ENCODE measurements at regions not wholly inside any gene's neighbourhood (a gene's known extent, or its start where the extent isn't known, plus 50 kb on each side); places are given as distances from the start of the nearest gene placed in this dataset.
"Not testable (repeated sequence)": the region's sequence is repeated elsewhere in the genome, so short reads cannot be mapped to it uniquely, and the experiment has no call there.

DNA sequence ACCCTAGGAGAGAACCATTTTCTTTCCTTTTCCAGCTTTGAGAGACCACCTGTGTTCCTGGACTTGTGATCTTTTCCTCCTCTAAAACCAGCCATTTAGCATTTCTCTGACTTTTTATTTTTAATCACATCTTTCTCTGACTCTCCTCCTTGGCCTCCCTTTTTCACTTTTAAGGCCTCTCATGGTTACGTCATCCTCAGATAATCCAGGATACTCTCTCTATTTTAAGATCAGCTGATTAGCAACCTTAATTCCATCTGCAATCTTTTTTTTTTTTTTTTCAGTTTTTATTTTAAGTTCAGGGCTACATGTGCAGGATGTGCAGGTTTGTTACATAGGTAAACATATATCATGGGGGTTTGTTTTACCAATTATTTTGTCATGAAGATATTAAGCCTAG is 54.0 kb downstream of the RFPL4B start:
- Histone ChIP-seq H3K27ac (no peak overlapping the region), H3K36me3 (no peaks in the 10 kb centered on the region), H3K9me3 (replicated peaks) (0 out of 2 replicates have a peak, but pooled peaks cover 3% of the 10 kb centered on the region), H3K4me3 (no peak overlapping the region), H3K27me3 (replicated peaks) (0 out of 2 replicates have a peak, but pooled peaks cover 2% of the 10 kb centered on the region), H3K4me1 (replicated peaks) (no peaks in the 10 kb centered on the region)
- no peak for DNase-seq (ENCODE audit: low read depth in 1 of 2, low spot score in 2 of 2)

DNA sequence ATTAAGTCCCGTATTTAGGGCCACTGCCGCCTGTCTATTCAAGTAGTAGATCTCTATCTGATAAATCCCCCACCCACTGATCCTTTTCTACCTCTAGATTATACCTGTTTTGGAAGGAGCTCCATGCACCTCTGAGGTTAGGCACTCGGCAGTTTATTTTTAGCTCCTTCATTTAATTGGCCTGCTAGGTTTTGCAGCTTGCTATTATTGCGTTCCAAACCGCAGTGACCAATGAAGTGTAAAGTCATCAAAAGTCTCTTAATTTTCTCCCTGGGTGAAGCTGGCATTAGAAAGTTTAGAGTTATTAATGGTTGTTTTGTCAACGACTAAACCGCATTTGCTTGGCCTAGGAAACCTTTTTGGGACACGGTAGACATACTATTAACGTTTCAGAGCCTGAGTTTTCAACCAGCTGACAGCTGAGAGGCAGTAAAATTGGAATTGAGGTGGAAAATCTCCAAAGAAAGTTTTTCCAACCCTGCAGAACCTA is 60.0 kb downstream of the RFPL4B start:
- no peaks in the 10 kb centered on the region for H3K36me3 ChIP-seq
- 0 out of 2 replicates have a peak, but pooled peaks cover 3% of the 10 kb centered on the region for H3K9me3 ChIP-seq (replicated peaks)
- no peak for DNase-seq (ENCODE audit: low read depth in 1 of 2, low spot score in 2 of 2)
- H3K27me3 ChIP-seq (replicated peaks), result 0 out of 2 replicates have a peak, but pooled peaks cover 2% of the 10 kb centered on the region
- no peak overlapping the region for H3K27ac ChIP-seq
- no peaks in the 10 kb centered on the region for H3K4me1 ChIP-seq (replicated peaks)
- H3K4me3 ChIP-seq, result no peak overlapping the region

DNA sequence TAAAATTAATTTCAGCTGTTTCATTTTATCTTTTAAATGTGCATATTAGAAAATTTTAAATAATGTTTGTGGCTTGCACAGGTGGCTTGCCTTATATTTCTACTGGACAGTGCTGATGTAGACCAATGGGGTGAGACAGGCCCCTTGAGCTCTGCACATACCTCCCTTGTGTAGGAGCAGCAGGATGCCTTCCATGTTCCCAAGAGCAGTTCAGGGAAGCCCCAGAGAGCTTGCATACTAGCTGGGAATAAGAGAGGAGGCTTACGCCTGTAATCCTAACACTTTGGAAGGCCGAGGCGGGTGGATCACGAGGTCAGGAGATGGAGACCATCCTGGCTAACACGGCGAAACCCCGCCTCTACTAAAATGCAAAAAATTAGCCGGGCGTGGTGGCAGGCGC is 61.4 kb downstream of the RFPL4B start:
- no peaks in the 10 kb centered on the region for H3K36me3 ChIP-seq
- no peak for DNase-seq (ENCODE audit: low read depth in 1 of 2, low spot score in 2 of 2)
- H3K4me3 ChIP-seq, result no peak overlapping the region
- no peaks in the 10 kb centered on the region for H3K4me1 ChIP-seq (replicated peaks)
- no peak overlapping the region for H3K27ac ChIP-seq
- 0 out of 2 replicates have a peak, but pooled peaks cover 1% of the 10 kb centered on the region for H3K27me3 ChIP-seq (replicated peaks)
- 0 out of 2 replicates have a peak, but pooled peaks cover under 1% of the 10 kb centered on the region for H3K9me3 ChIP-seq (replicated peaks)

DNA sequence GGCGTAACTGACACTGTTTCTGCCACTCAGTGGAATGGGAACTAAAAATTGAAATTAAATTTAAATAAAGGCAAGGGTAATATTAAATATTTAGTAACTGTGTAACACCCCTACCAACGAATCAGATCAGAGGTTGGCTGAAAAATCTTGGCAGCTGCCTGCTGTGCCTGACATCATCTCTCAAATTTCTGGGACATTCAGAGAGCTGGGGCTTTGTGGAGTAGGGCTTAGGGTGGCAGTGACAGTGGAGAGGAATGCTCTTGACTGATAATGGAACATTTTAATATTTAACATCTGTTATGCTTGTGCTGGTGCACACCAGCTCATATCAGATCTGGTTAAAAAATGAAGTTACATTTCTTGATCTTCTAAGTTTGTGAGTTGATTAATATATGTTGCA is 62.2 kb downstream of the RFPL4B start:
- no peaks in the 10 kb centered on the region for H3K36me3 ChIP-seq
- no peak overlapping the region for H3K4me3 ChIP-seq
- no peaks in the 10 kb centered on the region for H3K9me3 ChIP-seq (replicated peaks)
- DNase-seq (ENCODE audit: low read depth in 1 of 2, low spot score in 2 of 2), result no peak
- H3K27me3 ChIP-seq (replicated peaks), result no peaks in the 10 kb centered on the region
- no peaks in the 10 kb centered on the region for H3K4me1 ChIP-seq (replicated peaks)
- H3K27ac ChIP-seq, result no peak overlapping the region

DNA sequence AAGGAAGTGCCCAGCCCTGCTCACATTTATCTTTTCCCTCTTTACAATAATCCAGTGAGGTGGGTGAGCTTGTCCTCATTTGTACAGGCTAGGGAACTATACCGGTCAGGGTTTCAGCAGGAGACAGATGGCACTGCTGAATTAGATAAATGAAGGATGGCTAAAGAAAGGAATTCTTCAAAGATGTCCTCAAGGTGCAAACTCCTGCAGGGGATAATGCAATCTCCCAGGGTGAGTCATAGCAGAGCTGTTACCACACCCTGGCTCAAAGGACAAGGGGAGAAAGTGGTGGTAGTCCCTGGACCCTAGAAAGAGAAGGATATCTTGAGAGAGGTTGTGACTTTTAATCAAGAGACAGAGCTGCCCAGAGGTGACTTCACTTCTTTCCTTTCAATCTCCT is 66.7 kb downstream of the RFPL4B start:
- DNase-seq (ENCODE audit: low read depth in 1 of 2, low spot score in 2 of 2), result no peak
- no peak overlapping the region for H3K4me3 ChIP-seq

DNA sequence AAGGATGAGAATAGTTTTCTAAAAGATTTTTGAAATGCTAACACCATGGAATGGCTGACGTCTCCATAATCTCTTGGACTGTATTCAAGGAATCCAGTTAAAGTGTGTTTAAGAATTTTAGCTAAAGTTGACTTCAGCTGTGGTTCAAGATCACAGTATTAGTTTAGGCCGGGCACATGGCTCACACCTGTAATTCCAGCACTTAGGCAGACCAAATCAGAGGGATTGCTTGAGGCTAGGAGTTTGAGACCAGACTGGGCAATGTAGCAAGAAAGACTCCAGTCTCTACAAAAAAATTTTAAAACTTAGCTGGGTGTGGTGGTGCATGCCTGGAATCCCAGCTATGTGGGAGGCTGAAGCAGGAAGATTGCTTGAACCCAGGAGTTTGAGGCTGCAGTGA is 68.2 kb downstream of the RFPL4B start:
- no peaks in the 10 kb centered on the region for H3K9me3 ChIP-seq (replicated peaks)
- DNase-seq (ENCODE audit: low read depth in 1 of 2, low spot score in 2 of 2), result no peak
- H3K27ac ChIP-seq, result no peak overlapping the region
- H3K36me3 ChIP-seq, result no peaks in the 10 kb centered on the region
- no peaks in the 10 kb centered on the region for H3K27me3 ChIP-seq (replicated peaks)
- no peaks in the 10 kb centered on the region for H3K4me1 ChIP-seq (replicated peaks)
- no peak overlapping the region for H3K4me3 ChIP-seq

More for the DNA sequence above, 66.7 kb downstream of the RFPL4B start:
- no peaks in the 10 kb centered on the region for H3K27me3 ChIP-seq (replicated peaks)
- no peaks in the 10 kb centered on the region for H3K9me3 ChIP-seq (replicated peaks)
- no peaks in the 10 kb centered on the region for H3K4me1 ChIP-seq (replicated peaks)
- H3K27ac ChIP-seq, result no peak overlapping the region
- H3K36me3 ChIP-seq, result no peaks in the 10 kb centered on the region

DNA sequence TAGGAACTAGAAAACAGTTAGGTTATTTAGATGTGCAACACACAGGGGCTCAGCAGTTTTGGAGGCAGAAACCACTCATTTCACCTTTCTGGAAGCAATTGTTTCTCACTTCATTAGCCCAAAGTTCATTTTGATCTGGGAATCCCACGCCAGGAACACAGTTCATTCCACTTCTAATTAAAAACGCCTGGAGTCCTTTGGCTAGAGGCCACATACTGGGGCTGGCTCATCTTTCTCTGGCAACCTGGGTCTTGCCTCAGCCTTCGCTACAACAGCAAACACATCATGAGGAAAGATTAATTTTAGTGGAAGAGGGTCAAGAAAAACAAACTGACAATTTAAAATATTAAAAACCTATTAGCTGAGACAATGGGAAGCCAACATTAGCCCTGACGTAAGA is 69.7 kb downstream of the RFPL4B start:
- Histone ChIP-seq H3K4me3 (no peak overlapping the region), H3K27ac (no peak overlapping the region), H3K9me3 (replicated peaks) (no peaks in the 10 kb centered on the region), H3K4me1 (replicated peaks) (no peaks in the 10 kb centered on the region), H3K36me3 (no peaks in the 10 kb centered on the region), H3K27me3 (replicated peaks) (no peaks in the 10 kb centered on the region)
- DNase-seq (ENCODE audit: low read depth in 1 of 2, low spot score in 2 of 2), result no peak

DNA sequence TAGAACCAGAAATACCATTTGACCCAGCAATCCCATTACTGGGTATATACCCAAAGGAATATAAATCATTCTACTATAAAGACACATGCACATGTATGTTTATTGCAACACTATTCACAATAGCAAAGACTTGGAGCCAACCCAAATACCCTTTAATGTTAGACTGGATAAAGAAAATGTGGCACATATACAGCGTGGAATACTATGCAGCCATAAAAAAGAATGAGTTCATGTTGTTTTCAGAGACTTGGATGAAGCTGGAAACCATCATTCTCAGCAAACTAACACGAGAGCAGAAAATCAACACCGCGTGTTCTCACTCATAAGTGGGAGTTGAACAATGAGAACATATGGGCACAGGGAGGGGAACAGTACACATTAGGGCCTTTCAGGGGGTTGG is 79.9 kb downstream of the RFPL4B start:
- H3K27ac ChIP-seq; DNase-seq (ENCODE audit: low read depth in 1 of 2, low spot score in 2 of 2); H3K27me3 ChIP-seq (replicated peaks); H3K9me3 ChIP-seq (replicated peaks); H3K4me3 ChIP-seq; H3K4me1 ChIP-seq (replicated peaks); H3K36me3 ChIP-seq: not testable (repeated sequence)

DNA sequence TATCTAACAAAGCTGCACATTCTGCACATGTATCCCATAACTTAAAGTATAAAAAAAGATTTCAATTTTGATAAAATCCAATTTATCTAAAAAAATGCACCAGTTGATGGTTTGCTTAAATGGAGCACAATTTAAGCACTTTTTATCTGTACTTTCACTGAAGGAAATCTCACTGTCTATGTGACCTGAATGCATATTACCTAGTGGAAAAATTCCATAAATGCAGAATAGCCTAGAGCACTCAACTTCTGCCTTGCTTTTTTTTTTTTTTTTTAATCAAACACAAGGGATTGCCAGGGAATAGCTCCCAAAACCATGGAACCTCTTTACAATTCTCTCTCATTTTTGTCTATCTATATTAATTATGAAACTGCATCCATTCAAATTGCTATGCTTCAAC is 80.4 kb downstream of the RFPL4B start:
- Histone ChIP-seq H3K36me3 (no peaks in the 10 kb centered on the region), H3K4me3 (no peak overlapping the region), H3K9me3 (replicated peaks) (no peaks in the 10 kb centered on the region), H3K27me3 (replicated peaks) (no peaks in the 10 kb centered on the region), H3K4me1 (replicated peaks) (no peaks in the 10 kb centered on the region), H3K27ac (no peak overlapping the region)
- no peak for DNase-seq (ENCODE audit: low read depth in 1 of 2, low spot score in 2 of 2)

DNA sequence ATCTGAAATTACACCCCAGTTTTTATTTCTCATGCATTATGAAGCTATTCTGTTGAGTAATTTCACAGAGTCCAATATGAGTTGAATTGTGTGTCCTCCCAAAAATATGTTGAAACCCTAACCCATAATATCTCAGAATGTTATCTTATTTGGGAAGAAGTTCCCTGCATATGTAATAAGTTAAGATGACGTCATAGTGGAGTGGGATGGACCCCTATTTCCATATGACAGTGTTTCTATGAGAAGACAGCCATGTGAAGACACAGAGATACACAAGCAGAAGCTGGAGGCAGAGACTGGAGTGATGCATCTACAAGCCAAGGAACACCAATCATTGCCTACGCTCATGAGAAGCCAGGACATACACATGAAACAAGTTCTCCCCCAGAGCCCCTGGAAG is 81.3 kb downstream of the RFPL4B start:
- H3K4me1 ChIP-seq (replicated peaks), result no peaks in the 10 kb centered on the region
- no peaks in the 10 kb centered on the region for H3K27me3 ChIP-seq (replicated peaks)
- H3K36me3 ChIP-seq, result no peaks in the 10 kb centered on the region
- no peak overlapping the region for H3K27ac ChIP-seq
- H3K4me3 ChIP-seq, result no peak overlapping the region
- DNase-seq (ENCODE audit: low read depth in 1 of 2, low spot score in 2 of 2), result no peak
- H3K9me3 ChIP-seq (replicated peaks), result no peaks in the 10 kb centered on the region

DNA sequence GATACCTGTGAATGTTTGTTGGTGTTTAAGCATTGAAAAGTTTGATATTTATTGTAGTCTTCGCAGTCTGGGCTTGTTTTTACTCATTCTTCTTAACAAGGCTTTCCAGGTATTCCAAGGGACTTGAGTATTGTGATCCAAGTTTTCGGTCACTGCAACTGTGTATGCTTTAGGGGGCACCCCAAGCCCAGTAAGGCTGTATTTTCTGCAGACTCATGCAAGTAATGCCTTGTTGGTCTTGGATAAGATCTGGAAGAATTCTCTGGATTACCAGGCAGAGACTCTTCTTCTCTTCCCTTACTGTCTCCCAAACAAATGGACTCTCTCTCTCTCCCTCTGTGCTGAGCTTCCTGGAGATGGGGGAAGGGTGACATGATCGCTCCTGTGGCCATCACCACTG is 82.1 kb downstream of the RFPL4B start:
- no peak overlapping the region for H3K27ac ChIP-seq
- H3K4me1 ChIP-seq (replicated peaks), result no peaks in the 10 kb centered on the region
- peak in 1 of 2 experiments; percentile 8 for DNase-seq (ENCODE audit: low read depth in 1 of 2, low spot score in 2 of 2)
- no peaks in the 10 kb centered on the region for H3K9me3 ChIP-seq (replicated peaks)
- no peaks in the 10 kb centered on the region for H3K36me3 ChIP-seq
- no peak overlapping the region for H3K4me3 ChIP-seq
- H3K27me3 ChIP-seq (replicated peaks), result no peaks in the 10 kb centered on the region

DNA sequence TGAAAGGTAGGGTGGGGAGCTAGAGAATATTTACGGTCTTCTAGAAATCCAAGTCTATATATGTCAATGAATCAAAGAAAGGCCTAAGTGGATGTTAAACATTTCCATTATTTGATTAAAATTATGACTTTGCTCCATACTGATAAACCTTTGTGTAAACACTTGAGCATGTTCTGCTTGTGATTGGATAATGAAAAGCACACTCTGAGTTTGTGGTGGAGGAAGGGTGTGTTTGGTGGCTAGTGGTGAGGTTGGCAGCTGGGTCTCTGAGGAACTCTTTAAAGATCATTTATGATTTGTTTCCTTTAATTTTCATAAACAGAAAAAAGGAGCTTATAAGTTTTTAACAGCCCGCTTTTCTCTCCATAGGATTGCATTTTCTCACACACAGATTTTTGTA is 84.7 kb downstream of the RFPL4B start:
- Histone ChIP-seq H3K27ac (no peak overlapping the region), H3K9me3 (replicated peaks) (no peaks in the 10 kb centered on the region; the same call in 1 of the 2 replicates), H3K27me3 (replicated peaks) (no peaks in the 10 kb centered on the region), H3K4me3 (no peak overlapping the region), H3K4me1 (replicated peaks) (peaks cover under 1% of the 10 kb centered on the region; the same call in 1 of the 2 replicates), H3K36me3 (no peaks in the 10 kb centered on the region)
- DNase-seq (ENCODE audit: low read depth in 1 of 2, low spot score in 2 of 2), result no peak

DNA sequence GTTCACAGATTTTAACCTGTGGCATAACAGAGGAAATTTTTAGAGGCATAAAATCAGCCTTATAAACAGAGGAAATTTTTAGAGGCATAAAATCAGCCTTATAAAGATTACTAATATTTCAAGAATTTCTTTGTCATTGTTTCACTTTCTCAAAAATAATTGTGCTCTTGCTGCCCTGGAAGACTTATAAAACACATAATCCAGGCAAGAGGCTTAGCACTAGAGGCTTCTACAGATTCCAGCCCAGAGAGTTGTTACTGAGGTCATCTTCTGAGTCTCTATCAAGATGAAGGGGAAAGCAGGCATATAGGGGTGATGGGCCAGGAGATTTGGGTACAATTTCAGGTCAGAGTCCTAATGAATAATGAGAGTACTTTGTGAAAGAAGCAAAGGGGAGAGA is 85.7 kb downstream of the RFPL4B start:
- Histone ChIP-seq H3K4me1 (replicated peaks) (peaks cover 10% of the 10 kb centered on the region), H3K4me3 (no peak overlapping the region), H3K36me3 (no peaks in the 10 kb centered on the region), H3K9me3 (replicated peaks) (no peaks in the 10 kb centered on the region; the same call in 1 of the 2 replicates), H3K27me3 (replicated peaks) (no peaks in the 10 kb centered on the region), H3K27ac (no peak overlapping the region)
- no peak for DNase-seq (ENCODE audit: low read depth in 1 of 2, low spot score in 2 of 2)

DNA sequence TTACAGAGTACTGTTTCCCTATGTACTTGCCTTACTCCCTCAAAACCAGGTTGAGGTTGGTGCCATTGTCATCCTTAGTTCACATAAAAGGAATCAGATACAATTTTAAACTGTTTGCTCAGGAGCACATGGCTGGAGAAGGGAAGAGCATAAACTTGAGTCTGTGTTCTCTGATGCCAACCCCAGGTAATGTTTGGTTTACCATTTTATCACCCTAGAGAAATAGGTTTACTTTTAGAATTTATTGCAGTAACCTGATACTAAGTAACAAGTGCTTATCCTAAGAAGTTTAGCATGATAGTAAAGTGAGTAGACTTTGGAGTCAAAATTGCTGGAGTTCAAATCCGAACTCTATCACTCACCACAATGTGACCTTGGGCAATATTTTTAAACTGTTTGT is 86.3 kb downstream of the RFPL4B start:
- DNase-seq (ENCODE audit: low read depth in 1 of 2, low spot score in 2 of 2), result no peak
- peaks cover 10% of the 10 kb centered on the region for H3K4me1 ChIP-seq (replicated peaks)

DNA sequence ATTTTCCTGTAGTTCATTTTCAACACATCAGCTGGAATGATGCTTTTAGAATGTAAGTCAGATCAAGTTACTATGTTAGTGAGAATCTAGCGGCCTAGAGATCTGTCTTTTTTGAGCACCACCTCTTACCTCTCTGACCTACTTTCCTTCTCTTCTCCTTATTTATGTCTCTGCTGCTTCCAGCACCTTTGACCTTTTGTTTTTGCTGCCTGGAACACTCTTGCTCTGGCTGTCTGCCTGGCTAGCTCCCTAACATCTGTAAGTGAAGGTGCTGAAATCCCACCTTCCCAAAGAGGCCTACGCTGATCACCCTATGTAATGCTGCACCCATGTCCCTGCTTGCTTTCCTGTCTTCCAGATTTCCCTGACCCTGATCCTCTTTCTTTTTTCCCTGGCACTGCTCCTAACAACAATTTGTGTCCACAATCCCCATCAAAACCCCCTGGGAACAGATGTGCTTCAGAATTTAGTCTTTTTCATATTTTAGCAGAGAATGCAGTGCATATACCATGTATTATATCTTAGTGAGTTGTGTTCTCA is 87.8 kb downstream of the RFPL4B start:
- Histone ChIP-seq H3K27me3 (replicated peaks) (no peaks in the 10 kb centered on the region), H3K4me1 (replicated peaks) (peaks cover 10% of the 10 kb centered on the region), H3K36me3 (no peaks in the 10 kb centered on the region), H3K4me3 (no peak overlapping the region), H3K9me3 (replicated peaks) (no peaks in the 10 kb centered on the region; the same call in 1 of the 2 replicates), H3K27ac (no peak overlapping the region)
- DNase-seq (ENCODE audit: low read depth in 1 of 2, low spot score in 2 of 2), result no peak

More for the DNA sequence above, 86.3 kb downstream of the RFPL4B start:
- H3K4me3 ChIP-seq, result no peak overlapping the region
- H3K36me3 ChIP-seq, result no peaks in the 10 kb centered on the region
- H3K27me3 ChIP-seq (replicated peaks), result no peaks in the 10 kb centered on the region
- no peak overlapping the region for H3K27ac ChIP-seq
- H3K9me3 ChIP-seq (replicated peaks), result no peaks in the 10 kb centered on the region; the same call in 1 of the 2 replicates

Measured in SJSA1 (cell line).